ENCODE measurements at regions not wholly inside any gene's neighbourhood (a gene's known extent, or its start where the extent isn't known, plus 50 kb on each side); places are given as distances from the start of the nearest gene placed in this dataset.

DNA sequence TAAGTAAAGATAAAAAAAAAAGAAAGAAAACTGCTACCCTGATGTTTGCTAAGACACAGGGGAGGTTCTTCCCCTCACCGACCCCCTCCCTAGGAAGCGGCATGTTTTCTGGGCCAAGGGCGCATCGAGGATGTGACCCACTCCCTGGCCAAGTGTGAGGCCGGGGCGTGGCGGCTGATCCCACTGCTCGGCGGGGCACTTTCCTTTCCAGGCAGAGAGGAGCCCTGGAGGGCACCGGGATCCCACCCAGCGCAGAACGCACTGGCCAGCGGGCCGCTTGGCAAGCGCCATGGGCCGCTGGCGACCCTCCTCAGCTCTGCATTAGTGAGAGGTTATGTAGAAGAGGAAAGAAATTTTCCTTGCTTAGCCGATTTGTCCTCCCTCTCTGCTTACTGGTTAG is 93.4 kb downstream of the ZNF736 start:
- Histone ChIP-seq H3K4me3 (ENCODE audit: insufficient read depth, low read length) (no peak overlapping the region), H3K4me1 (ENCODE audit: insufficient read depth, low read length) (no peaks in the 10 kb centered on the region), H3K27ac (ENCODE audit: low read depth, low read length) (no peak overlapping the region), H3K9me3 (ENCODE audit: low read depth, low read length) (no peaks in the 10 kb centered on the region), H4K20me1 (ENCODE audit: insufficient read depth, low read length) (no peaks in the 10 kb centered on the region), H3K36me3 (ENCODE audit: insufficient read depth, low read length) (no peaks in the 10 kb centered on the region), H3K79me2 (ENCODE audit: insufficient read depth, low read length) (no peaks in the 10 kb centered on the region), H3K4me2 (ENCODE audit: insufficient read depth, low read length) (no peak overlapping the region), H3K27me3 (ENCODE audit: insufficient read depth, low read length) (no peaks in the 10 kb centered on the region), H2AFZ (ENCODE audit: low read length) (no peak overlapping the region)
- TF ChIP-seq, protein P1, sequence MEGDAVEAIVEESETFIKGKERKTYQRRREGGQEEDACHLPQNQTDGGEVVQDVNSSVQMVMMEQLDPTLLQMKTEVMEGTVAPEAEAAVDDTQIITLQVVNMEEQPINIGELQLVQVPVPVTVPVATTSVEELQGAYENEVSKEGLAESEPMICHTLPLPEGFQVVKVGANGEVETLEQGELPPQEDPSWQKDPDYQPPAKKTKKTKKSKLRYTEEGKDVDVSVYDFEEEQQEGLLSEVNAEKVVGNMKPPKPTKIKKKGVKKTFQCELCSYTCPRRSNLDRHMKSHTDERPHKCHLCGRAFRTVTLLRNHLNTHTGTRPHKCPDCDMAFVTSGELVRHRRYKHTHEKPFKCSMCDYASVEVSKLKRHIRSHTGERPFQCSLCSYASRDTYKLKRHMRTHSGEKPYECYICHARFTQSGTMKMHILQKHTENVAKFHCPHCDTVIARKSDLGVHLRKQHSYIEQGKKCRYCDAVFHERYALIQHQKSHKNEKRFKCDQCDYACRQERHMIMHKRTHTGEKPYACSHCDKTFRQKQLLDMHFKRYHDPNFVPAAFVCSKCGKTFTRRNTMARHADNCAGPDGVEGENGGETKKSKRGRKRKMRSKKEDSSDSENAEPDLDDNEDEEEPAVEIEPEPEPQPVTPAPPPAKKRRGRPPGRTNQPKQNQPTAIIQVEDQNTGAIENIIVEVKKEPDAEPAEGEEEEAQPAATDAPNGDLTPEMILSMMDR (IDR thresholded peaks at IDR 0.05; ENCODE audit: extremely low read depth, low read depth, low read length), result no peak
- DNase-seq (ENCODE audit: insufficient read length, low spot score, missing footprints), result no peak
